Daoy (cell line): ENCODE measurements at regions not wholly inside any gene's neighbourhood (a gene's known extent, or its start where the extent isn't known, plus 50 kb on each side); places are given as distances from the start of the nearest gene placed in this dataset.

Source experiments
- DNase-seq: peaks from one replicate; pipeline ENCODE4 v3.0.0-alpha.2; 2015; ENCODE audit warnings: low read depth

DNA sequence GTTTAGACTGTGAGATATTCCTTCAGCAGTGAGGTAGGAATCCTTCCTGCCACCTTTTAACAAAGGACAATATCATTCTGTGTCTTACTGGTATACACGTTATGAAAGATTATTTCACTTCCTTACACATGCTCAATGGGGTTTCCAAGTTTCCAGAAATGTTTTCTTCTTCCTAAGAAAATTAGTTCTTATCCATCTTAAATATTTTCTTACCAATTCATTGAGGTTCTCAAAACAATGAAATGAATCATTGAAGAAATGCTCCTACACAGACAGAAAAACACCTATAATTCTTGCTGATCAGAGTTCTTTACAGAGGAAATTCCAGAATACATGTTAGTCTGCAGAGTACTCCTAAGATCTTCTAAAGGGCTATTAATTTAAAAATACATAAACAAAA lies 51.4 kb upstream of the SEC61G start:
- no peak for DNase-seq

DNA sequence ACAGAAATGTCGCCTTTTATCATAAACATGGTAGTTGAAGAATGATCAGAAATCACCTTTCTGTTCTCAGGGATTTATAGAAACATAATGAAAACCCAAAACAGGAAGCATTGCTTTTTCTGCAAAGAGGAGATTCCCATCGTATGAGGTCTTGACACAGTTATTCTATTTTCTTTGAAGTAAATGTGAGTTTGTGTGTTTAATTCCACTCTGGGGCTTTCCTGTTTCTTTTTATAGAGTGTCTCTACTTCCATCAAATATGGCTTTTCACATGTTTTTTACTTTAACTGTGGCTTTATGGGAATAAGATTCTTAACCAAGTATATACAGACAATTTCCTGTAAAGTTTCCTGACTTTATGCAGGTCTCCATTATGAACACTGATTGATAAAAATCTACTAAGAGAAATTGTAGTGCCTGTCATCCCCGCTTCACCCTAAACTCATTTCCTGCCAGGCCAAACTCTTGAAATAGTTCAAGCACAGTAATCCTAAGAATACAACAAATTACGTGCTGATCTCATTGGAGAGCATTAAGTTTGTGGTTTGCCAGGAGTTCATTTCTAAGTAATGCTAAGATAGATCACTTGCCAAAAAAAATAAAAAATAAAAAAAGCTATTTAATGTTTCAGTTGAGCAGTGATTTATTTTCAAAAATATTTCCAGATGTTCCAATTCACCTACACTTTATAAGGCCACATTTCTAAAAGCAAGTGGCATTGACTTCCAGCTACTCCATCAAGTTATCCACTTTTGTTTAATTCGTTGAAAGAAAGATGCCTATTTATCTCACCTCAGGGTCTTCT lies 52.2 kb upstream of the SEC61G start:
- peak; percentile 86 for DNase-seq

DNA sequence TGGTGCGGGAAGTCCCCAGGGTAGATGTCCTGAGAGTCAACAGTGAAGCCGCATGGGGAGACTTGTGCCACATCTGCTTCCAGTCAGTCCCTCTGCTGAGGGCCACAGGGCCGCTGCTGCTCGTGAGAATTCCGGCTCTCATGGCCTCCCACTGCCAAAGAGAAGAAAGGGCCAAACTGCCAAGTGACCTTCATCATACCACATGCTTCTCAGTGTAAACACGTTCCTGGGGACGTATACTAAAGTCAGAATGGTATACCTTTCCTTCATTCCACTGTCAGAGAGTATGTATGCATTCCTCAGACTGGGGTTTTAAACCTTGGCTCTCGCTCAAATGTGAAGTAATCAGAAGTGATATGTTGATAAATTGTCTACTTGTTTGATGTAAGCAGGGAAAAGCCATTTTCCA lies 52.8 kb upstream of the SEC61G start:
- DNase-seq = peak; percentile 78

DNA sequence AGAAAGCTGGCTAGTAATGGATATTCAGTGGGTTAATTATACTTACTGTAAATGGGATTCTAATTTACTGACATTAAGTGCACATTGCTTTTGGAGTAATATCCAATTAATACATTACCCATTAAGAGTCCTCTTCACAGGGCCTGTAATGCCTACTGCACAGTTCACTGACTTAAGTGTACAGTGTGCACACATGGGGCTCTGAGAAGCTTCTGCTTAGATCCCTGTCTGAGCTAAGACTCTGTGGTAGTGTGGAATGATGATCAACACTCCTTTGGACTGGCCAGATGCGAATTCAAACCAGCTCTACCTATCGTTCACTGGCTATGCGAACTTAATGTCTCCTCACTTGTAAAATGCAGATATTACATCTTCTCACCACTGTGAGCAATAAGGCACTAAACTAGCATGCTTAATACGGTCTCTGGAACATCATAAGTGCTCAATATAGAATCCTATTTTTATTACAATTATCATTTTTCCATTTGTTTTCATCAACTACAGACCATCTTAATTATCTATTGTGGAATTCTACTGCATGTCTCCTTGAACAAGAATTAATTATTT lies 53.8 kb upstream of the SEC61G start:
- no peak for DNase-seq

DNA sequence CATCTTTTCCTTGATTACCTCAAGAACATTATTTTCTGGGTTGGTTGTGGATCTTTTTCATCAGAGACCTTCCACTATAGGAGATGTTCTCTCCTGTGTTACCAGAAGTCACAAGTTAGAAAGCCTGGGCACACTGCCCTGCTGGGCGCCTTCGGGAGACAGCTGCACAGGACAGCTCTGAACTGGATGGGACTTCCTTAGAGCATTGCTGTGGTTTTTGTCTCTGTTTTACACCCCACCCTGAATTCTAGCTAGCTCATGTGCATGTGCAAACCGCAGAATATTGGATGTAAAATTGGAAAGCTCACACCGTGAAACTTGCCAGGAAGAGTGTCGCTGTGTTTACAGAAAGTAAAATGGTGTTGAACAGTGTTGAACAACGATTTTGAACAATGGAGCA lies 54.4 kb upstream of the SEC61G start:
- no peak for DNase-seq

DNA sequence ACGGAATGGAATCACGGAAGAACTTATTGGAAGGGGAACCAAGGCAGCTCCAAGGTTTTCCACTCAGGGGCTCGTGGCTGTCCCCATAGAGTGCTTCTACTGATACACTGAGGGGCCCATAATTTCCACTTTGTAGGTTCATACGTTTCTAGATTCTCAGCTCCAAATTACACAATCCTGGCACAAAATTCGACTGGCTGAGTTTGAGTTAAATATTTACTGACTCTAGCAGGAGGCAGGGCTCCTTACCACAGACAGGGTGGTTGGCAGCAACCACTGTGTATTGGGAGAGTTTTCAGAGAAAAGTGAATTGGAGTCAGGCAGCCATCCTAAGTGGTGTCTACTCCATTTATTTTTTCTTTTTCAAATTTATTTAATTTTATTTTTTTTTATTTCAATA lies 55.4 kb upstream of the SEC61G start:
- DNase-seq = no peak

DNA sequence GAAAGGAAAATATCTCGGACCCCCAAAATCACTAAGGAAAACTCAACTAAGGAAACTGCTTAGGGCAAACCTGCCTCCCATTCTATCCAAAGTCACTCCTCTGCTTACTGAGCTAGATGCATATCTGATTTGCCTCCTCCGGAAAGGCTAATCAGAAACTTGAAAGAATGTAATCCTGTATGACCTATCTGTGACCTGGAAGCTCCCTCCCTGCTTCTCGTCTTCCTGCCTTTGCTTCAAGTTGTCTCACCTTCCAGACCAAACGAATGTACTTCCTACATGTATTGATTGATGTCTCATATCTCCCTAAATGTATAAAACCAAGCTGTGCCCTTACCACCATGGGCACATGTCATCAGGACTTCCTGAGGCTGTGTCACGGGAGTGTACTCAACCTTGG lies 58.1 kb upstream of the SEC61G start:
- DNase-seq = no peak

DNA sequence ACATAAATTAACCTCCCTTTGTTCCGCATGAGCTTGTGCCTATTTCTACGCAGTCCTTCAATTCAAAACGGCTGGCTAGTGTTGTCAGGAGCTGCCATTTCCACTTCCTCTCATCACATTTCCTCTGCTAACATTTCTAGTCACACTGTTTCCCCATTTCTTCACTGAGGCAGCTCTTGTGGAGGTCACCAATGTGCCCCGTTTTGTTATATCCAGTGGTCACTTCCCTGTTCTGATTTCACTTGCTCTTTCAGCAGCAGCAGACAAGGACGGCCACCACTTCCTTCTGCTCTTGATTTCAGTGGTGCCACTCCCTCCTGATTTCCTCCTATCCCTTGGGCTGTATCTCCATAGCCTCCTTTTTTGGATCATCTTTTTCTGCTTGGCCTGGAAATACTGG lies 64.8 kb upstream of the SEC61G start:
- DNase-seq = no peak

DNA sequence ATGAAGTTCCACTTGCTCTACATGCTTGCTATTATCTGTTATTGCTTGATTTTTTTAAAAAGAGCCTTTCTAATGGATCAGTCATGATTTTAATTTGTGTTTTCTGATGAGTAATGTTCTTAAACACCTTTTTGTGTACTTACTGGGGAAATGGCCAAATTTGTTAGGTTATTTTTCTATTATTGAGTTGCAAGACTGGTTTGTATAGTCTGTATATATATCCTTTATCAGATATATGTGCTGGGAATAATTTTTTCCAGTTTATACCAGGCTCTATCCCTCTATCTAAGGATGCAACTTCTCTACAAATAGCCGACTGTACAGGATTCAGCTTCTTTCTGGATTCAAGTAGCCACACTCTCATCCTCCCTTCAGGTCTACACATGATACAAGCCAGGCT lies 65.6 kb upstream of the SEC61G start:
- no peak for DNase-seq

DNA sequence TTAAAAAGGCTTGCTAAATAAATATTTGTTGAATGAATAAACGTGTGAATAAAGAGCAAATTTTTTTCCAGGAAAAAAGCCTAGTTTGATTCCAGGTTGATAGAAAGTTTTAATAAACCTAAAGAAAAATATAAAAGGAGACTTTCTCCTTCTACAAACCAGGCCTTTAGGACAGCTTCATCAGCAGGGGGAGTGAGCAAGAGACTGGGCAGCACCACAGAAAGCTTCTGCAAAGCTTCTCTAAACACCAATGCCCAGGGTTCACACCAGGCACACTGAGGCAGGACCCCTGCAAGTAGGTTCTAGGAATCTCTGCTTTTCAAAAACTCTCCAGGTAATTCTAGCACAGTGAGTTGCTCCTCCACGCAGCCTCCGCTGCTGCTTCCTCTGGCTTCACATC lies 66.4 kb upstream of the SEC61G start:
- no peak for DNase-seq

DNA sequence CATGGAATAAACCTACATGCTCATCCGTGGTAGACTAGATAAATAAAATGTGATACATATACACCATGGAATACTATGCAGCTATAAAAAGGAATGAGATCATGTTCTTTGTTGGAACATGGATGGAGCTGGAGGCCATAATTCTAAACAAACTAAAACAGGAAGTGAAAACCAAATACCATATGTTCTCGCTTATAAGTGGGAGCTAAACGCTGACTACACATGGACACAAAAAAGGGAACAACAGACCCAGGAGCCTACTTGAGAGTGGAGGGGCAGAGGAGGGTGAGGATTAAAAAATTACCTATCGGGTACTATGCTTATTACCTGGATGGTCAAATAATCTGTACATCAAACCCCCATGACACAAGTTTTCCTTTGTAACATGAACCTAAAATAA lies 68.7 kb upstream of the SEC61G start:
- DNase-seq = no peak

DNA sequence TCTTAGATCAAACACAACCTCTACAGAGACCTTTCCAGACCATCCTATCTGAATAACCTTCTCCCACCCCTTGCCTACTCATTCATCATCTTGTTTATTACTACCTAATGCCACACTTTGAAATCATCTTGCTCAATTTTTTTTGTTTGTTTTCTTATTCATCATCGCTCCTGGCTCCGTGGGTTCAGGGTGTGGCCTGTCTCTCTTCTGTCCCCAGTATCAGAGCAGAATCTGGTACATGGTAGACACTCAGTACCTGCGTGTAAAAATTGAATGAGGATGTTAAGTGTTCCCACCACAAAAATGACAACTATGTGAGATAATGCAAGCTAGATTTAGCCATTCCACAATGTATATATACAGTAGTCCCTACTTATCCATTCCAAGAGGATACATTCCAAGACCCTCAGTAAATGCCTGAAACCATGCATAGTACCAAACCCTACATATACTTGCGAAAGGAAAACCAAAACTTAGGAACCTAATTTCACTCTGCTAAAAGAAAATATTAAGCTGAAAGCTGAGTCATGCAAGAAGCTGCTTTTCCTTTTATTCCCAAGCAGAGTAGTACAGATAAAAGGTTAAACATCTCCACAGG lies 72.1 kb upstream of the SEC61G start:
- DNase-seq = peak; percentile 65

DNA sequence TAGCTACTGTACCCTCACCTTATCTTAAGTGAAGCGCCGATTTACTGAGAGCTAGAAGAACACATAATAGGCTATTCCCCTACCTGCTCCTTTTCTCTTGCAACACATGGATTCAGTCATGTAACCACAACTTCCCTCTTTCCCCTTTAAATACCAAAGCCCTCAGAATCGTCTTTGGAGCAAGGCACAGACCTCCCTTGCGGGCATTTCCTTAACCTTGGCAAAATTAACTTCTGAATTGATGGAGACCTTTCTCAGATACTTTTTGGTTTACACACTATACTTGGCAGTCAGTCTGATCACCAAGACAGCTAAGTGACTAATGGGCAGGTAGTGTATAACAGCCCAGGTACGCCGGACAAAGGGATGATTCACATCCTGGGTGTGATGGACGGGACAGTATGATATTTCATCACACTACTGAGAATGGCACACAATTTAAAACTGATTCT lies 72.7 kb upstream of the SEC61G start:
- DNase-seq = peak; percentile 47

DNA sequence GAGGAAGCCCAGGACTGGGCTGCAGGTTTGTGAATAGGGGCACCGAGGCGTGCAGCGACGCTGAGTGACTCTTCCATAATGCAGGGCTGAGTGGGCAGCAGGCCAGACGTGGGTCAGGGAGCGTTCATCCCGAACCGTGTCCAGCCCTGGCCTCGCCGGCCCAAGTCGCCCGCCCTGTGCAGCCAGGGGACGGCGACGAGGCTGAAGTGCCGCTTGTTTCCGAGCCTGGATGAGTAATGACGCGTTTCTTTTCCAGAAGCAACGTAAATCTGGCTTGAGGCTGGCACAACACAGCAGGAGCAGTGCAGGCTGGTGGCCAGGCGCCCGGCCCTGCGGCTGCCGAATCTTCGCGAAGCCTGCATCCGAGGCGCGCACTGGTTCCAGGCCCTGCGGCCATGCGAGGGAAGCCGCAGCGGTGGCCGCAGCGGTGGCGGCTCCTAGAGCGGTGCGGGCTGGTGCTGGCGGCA lies 74.0 kb upstream of the SEC61G start:
- no peak for DNase-seq

DNA sequence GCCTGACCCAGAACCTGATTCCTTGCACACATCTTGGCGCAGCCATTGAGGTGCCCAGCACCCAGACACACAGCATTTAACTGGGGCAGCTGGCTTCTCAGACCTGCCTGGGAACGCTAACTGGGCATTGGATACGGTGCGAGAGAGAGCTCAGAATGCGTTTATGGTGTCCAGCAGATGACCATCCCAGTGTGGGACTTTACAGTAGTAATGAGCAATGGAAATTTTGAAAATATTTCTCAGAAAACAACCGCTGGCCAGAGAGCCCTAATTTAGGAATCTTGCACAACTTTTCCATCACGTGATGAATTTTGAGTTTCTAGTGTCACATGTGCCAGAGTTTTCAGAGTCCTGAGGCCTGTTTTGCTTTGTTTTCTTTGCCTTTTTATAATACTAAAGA lies 78.2 kb upstream of the SEC61G start:
- DNase-seq = no peak

DNA sequence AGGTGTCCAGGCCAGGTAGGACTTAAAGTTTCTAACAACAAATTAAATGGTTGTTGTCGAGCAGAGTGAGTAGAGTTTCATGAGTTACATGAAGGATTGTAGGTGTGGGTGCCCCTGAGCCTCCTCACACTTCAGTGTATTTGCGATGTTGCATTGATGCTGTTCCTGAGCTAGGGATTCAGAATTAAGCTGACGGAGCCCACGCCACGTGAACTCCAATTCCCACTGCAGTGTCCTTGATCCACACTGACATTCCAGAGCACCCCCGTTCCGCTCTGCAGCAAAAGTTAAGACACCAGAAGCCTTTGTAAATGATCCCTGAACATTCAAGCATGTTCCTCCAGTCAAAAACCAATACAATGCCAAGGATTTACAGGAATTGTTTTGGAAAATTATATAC lies 78.8 kb upstream of the SEC61G start:
- DNase-seq = no peak

DNA sequence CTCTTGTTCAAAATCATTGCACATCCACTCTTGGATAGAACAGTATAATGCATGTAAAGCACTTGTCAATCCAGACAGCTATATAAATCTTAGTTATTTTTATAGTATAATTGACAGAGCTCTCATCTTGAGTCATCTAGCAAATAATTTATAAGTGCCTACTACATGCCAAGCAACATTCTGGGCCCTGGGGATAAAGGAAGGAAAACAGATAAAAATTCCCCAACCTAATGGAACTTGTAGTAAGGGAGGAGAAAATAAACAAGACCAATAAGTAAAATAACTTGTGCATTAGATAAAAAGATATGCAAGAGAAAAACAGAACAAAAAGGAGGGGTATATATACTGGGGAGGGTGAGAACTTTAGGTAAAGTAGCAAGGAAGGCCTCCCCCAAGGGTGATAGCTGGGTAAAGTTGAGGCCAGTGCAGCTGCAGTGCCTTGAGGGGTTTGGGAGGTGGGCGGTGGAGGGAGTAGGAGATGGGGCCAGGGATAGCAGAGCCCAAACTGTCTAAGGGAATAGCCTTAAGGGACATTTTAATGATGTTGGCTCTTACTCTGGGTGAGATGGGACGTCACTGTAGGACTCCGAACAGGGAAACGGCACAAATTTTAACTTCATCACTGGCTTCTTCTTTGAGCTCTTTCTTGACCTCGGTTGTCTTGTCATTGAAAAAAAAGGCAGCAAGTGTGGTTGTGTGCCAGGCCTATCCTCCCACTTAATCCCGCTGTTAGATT lies 79.3 kb upstream of the SEC61G start:
- DNase-seq = no peak

DNA sequence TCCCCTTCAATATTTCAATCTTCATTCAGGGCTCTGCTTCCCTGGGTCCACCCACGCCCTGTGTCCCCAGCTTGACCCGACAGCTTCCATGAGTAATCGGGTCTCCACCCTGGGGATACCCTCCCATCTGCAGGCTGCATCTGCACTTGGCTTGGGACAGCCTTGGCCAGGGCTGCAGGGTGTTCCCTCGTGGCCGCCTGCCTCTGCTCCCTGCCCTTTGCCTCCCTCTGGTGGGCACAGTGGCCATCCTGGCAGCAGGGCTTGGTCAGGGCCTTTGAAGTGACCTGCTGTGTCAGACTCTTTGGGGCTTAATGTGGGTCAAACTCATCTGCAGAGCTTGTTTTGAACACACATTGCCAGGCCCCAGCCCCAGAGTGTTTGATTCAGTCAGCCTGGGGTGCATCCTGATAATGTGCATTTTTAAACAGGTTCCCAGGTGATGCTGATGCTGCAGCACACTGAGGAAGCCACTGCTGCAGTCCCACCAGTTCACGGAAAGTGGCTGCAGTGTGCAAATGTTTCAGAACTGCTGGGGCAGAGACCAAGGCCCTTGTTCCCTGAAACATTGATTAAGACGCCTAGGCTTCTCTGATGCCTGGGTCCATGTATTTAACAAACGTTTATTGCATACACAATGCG lies 80.7 kb upstream of the SEC61G start:
- peak; percentile 92 for DNase-seq

DNA sequence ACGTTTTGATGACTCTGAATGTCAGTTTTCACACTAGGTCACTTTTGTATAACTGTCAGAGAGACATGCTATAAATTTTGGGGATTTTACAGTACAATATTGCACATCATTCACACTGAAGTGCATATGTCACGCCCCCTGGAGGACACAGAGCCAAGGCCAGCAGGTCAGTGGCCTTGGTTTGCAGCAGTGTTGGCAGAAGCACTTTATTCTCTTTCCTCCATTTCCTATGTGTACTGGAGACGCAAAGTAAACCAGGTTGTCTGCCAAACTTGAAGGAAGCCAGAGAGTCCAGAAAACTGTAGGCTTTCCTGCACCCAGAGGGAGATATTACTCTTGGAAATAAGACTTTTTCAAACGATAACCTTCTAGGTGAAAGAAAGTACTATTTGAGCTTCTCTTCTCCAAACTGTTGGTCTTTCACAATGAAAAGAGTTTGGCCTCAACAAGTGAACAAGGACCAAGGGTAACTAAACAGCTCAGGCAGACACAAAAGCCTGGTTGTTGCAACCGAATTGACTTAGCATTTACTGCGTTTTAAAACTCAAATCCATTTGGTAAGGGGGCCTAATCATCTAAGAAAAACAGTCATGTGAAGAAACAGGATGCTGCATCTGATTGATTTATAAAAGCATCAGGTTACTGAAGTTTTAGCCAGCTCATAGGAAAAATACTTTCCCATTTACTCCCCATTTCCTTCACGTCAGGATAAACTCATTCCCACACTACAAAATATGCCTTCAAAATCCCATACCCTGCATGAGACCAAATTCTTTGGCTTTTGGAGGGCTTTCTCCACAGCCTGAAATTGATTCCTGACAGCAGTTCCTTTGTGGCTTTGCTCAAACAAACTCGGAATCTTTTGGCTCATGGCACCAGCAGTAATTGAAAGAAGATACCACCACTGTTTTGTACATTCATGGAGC lies 83.0 kb upstream of the SEC61G start:
- peak; percentile 85 for DNase-seq

DNA sequence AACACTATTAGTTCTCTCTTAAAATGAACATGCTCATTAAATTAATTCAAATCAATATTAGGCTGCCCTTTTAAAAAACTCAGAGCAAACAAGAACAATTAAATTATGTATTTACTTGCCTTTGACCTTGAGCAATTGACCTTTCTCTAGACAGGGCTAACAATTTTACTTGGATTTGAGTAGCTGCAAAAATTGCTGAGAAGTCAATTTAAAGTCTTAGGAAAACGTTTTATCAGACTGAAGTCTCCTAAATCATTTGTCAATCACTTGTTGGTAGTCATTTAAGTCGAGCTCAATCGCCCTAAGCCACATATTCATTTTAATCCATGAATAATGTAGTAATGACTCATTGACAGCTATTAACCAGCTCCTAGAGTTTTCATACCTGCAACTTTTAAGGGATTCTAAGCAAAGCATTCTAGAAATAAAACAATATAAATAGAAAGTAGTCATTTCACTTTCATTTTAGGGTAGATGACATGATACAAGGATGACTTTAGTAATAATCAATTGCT lies 84.9 kb upstream of the SEC61G start:
- no peak for DNase-seq

DNA sequence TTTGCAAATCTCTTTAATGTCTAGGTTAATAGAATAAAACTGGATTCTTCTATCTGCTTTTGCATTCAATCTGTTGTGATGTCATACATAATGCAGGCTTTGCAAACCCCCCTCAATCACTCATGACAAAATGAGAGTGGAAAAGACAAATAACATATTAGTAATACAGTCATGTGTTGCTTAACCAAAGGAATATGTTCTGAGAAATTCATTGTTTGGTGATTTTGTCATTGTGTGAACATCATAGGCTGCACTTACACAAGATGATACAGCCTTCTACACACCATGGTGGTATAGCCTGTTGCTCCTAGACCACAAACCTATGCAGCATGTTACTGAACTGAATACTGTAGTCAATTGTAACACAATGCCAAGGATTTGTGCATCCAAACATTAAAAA lies 87.3 kb upstream of the SEC61G start:
- no peak for DNase-seq
